Smooth muscle cell (in vitro differentiated cells): ENCODE measurements at regions not wholly inside any gene's neighbourhood (a gene's known extent, or its start where the extent isn't known, plus 50 kb on each side); places are given as distances from the start of the nearest gene placed in this dataset.

ENCODE experiments used
- DNase-seq: peaks from one replicate; lab custom pipeline; 2025; ENCODE audit not compliant: unreplicated experiment; lab: John Stamatoyannopoulos, UW
- H2AFZ ChIP-seq: fragments of 200-600 bp; sonication (generic); 2 replicates; pipeline ENCODE4 v1.6.0; 2016; ENCODE audit warnings: antibody characterized with exemption, low read depth, mild to moderate bottlenecking
- H3F3A ChIP-seq: fragments of 200-600 bp; sonication (generic); 2 replicates; pipeline ENCODE4 v1.6.0; 2017; ENCODE audit warnings: antibody characterized with exemption, low read depth
- H3K27ac ChIP-seq: fragments of 200-600 bp; sonication (generic); 2 replicates; pipeline ENCODE4 v1.5.1; 2016; ENCODE audit warnings: low read depth, mild to moderate bottlenecking
- H3K27me3 ChIP-seq: fragments of 200-600 bp; sonication (generic); 2 replicates; pipeline ENCODE4 v1.6.1; 2016; ENCODE audit warnings: low read depth, mild to moderate bottlenecking
- H3K36me3 ChIP-seq: fragments of 200-600 bp; sonication (generic); 2 replicates; pipeline ENCODE4 v1.5.1; 2016; ENCODE audit warnings: low read depth
- H3K4me1 ChIP-seq: fragments of 200-600 bp; sonication (generic); 2 replicates; pipeline ENCODE4 v1.5.1; 2016; ENCODE audit warnings: low read depth
- H3K4me2 ChIP-seq: fragments of 200-600 bp; sonication (generic); 2 replicates; pipeline ENCODE4 v1.6.0; 2016; ENCODE audit warnings: mild to moderate bottlenecking
- H3K4me3 ChIP-seq: fragments of 200-600 bp; sonication (generic); 2 replicates; pipeline ENCODE4 v1.5.1; 2016; ENCODE audit warnings: mild to moderate bottlenecking
- H3K79me2 ChIP-seq: fragments of 200-600 bp; sonication (generic); 2 replicates; pipeline ENCODE4 v1.6.0; 2016; ENCODE audit warnings: low read depth, mild to moderate bottlenecking
- H3K9ac ChIP-seq: fragments of 200-600 bp; sonication (generic); 2 replicates; pipeline ENCODE4 v1.6.0; 2016; ENCODE audit warnings: low read depth
- H3K9me3 ChIP-seq: fragments of 200-600 bp; sonication (generic); replicated peaks from 2 replicates; pipeline ENCODE4 v1.5.1; 2016; ENCODE audit warnings: low read depth
- H4K20me1 ChIP-seq: fragments of 200-600 bp; sonication (generic); 2 replicates; pipeline ENCODE4 v1.6.0; 2016; ENCODE audit warnings: low read depth
- CTCF ChIP-seq: fragments of 200-600 bp; sonication (generic); IDR thresholded peaks from 2 replicates; pipeline ENCODE4 v1.5.1; 2017; ENCODE audit warnings: borderline replicate concordance, mild to moderate bottlenecking, antibody characterized with exemption; ENCODE audit not compliant: insufficient read depth, poor library complexity, severe bottlenecking
- WGBS: methylation state at CpG from one replicate; pipeline ENCODE4 v1.1.7; 2016; ENCODE audit warnings: low lambda C conversion rate; 5-methylcytosine and 5-hydroxymethylcytosine counted together

GRCh38 chr2:55973673-55974072 lies 50.1 kb upstream of the EFEMP1 start:
- H3F3A ChIP-seq = no peaks in the 10 kb centered on the region

GRCh38 chr2:55976681-55977080 lies 53.1 kb upstream of the EFEMP1 start:
- Histone ChIP-seq H3K27me3 (peaks cover 4% of the 10 kb centered on the region), H4K20me1 (no peaks in the 10 kb centered on the region), H3K36me3 (no peaks in the 10 kb centered on the region), H3K79me2 (no peaks in the 10 kb centered on the region), H3K9ac (no peak overlapping the region), H3F3A (no peaks in the 10 kb centered on the region), H3K4me1 (no peaks in the 10 kb centered on the region), H2AFZ (no peak overlapping the region), H3K4me2 (no peak overlapping the region), H3K9me3 (no peaks in the 10 kb centered on the region), H3K27ac (no peak overlapping the region), H3K4me3 (no peak overlapping the region)
- DNase-seq = no peak
- TF ChIP-seq CTCF = no peak

More at GRCh38 chr2:55973673-55974072, 50.1 kb upstream of the EFEMP1 start:
- Histone ChIP-seq H2AFZ (no peak overlapping the region), H3K4me1 (no peaks in the 10 kb centered on the region), H4K20me1 (no peaks in the 10 kb centered on the region), H3K9ac (no peak overlapping the region), H3K79me2 (no peaks in the 10 kb centered on the region), H3K36me3 (no peaks in the 10 kb centered on the region), H3K9me3 (no peaks in the 10 kb centered on the region), H3K27ac (no peak overlapping the region), H3K4me2 (no peak overlapping the region), H3K27me3 (peaks cover 8% of the 10 kb centered on the region), H3K4me3 (no peak overlapping the region)
- DNase-seq = no peak
- no peak for TF ChIP-seq CTCF
- WGBS = 97% methylated on average over 1 of the region's 1 CpG

- H3K9me3 ChIP-seq = no peaks in the 10 kb centered on the region
- H3F3A ChIP-seq = no peaks in the 10 kb centered on the region
- no peak overlapping the region for H3K27ac ChIP-seq
- no peaks in the 10 kb centered on the region for H3K79me2 ChIP-seq
- H3K4me2 ChIP-seq = no peak overlapping the region
- H3K9ac ChIP-seq = no peak overlapping the region
- peaks cover 11% of the 10 kb centered on the region for H3K4me1 ChIP-seq
- 91% methylated on average over 1 of the region's 1 CpG for WGBS
- TF ChIP-seq CTCF = no peak
- no peak overlapping the region for H2AFZ ChIP-seq
- H4K20me1 ChIP-seq = no peaks in the 10 kb centered on the region
- DNase-seq = no peak
- H3K27me3 ChIP-seq = no peaks in the 10 kb centered on the region
- H3K36me3 ChIP-seq = no peaks in the 10 kb centered on the region
- no peak overlapping the region for H3K4me3 ChIP-seq
Observed at GRCh38 chr2:55985406-55985805, 61.8 kb upstream of the EFEMP1 start.

- H3K36me3 ChIP-seq = no peaks in the 10 kb centered on the region
- peaks cover 11% of the 10 kb centered on the region for H3K4me1 ChIP-seq
- no peak for TF ChIP-seq CTCF
- WGBS = 95% methylated on average over 2 of the region's 2 CpGs
- H3K9ac ChIP-seq = no peak overlapping the region
- H3K4me3 ChIP-seq = no peak overlapping the region
- H3K27me3 ChIP-seq = no peaks in the 10 kb centered on the region
- H4K20me1 ChIP-seq = no peaks in the 10 kb centered on the region
- H3K27ac ChIP-seq = no peak overlapping the region
- no peak overlapping the region for H3K4me2 ChIP-seq
- no peaks in the 10 kb centered on the region for H3K79me2 ChIP-seq
- no peak for DNase-seq
- H2AFZ ChIP-seq = no peak overlapping the region
- no peaks in the 10 kb centered on the region for H3K9me3 ChIP-seq
- no peaks in the 10 kb centered on the region for H3F3A ChIP-seq
Observed at GRCh38 chr2:55986001-55986400, 62.4 kb upstream of the EFEMP1 start.
